Liver (tissue), 8 donors: ENCODE measurements at regions not wholly inside any gene's neighbourhood (a gene's known extent, or its start where the extent isn't known, plus 50 kb on each side); places are given as distances from the start of the nearest gene placed in this dataset.

Source experiments
- DNase-seq: peaks from one replicate; pipeline ENCODE4 v3.0.0-alpha.2; 2017; ENCODE audit warnings: low spot score
- H3K27ac ChIP-seq, 2 donors: one replicate each; pipeline ENCODE4 v1.7.0; 2013; ENCODE audit warnings: inconsistent platforms in 2 of 2, low read length in 2 of 2, control low read depth in 1 of 2, low read depth in 1 of 2, mild to moderate bottlenecking in 1 of 2
- H3K27me3 ChIP-seq, 4 donors: one replicate each; pipeline versions ENCODE4 v1.6.1 to v1.7.0; 2013; ENCODE audit warnings: low read length in 3 of 4, inconsistent platforms in 1 of 4, mild to moderate bottlenecking in 1 of 4, moderate library complexity in 1 of 4; ENCODE audit not compliant: control insufficient read depth in 4 of 4, insufficient read depth in 4 of 4
- H3K36me3 ChIP-seq, 4 donors: one replicate each; pipeline versions ENCODE4 v1.6.1 to v1.7.0; 2013; ENCODE audit warnings: low read length in 3 of 4, mild to moderate bottlenecking in 3 of 4, low read depth in 1 of 4, moderate library complexity in 1 of 4; ENCODE audit not compliant: control insufficient read depth in 4 of 4, insufficient read depth in 3 of 4
- H3K4me1 ChIP-seq, 4 donors: one replicate each; pipeline versions ENCODE4 v1.6.1 to v1.7.0; 2013; ENCODE audit warnings: low read length in 3 of 4, mild to moderate bottlenecking in 3 of 4, moderate library complexity in 1 of 4; ENCODE audit not compliant: control insufficient read depth in 4 of 4, insufficient read depth in 4 of 4
- H3K4me3 ChIP-seq, 3 donors: one replicate each; pipeline versions ENCODE4 v1.6.1 to v1.7.0; 2013; ENCODE audit warnings: low read length in 3 of 3, control low read depth in 1 of 3, low read depth in 1 of 3, mild to moderate bottlenecking in 1 of 3
- H3K9ac ChIP-seq, 2 donors: one replicate each; pipeline ENCODE4 v1.7.0; 2013; ENCODE audit warnings: low read length in 2 of 2, mild to moderate bottlenecking in 2 of 2, moderate library complexity in 2 of 2, control low read depth in 1 of 2, low read depth in 1 of 2
- H3K9me3 ChIP-seq, 4 donors: one replicate each; pipeline versions ENCODE4 v1.6.1 to v1.7.0; 2013; ENCODE audit warnings: low read length in 3 of 4; ENCODE audit not compliant: control insufficient read depth in 4 of 4
- ATF3 ChIP-seq: IDR thresholded peaks from 2 replicates; pipeline ENCODE4 v1.6.1; 2016; ENCODE audit warnings: antibody characterized with exemption
- CTCF ChIP-seq: fragments of 150-350 bp; IDR thresholded peaks from 2 replicates; pipeline ENCODE4 v1.5.1; 2017; ENCODE audit warnings: improper control_type of control experiment, low read depth, low read length; ENCODE audit not compliant: missing input control
- EGR1 ChIP-seq, 2 donors: IDR thresholded peaks; 2 replicates each; pipeline ENCODE4 v1.6.1; 2016 to 2018; ENCODE audit warnings: antibody characterized with exemption in 2 of 2, low read depth in 2 of 2
- FOXA1 ChIP-seq: IDR thresholded peaks from 2 replicates; pipeline ENCODE4 v1.6.1; 2016; ENCODE audit warnings: antibody characterized with exemption
- FOXA2 ChIP-seq: IDR thresholded peaks from 2 replicates; pipeline ENCODE4 v1.6.1; 2016; ENCODE audit warnings: antibody characterized with exemption
- GABPA ChIP-seq, 2 donors: IDR thresholded peaks in 1 of 2; conservative IDR thresholded peaks in 1 of 2; 2 replicates each; pipeline ENCODE4 v1.6.1; 2016; ENCODE audit warnings: antibody characterized with exemption in 2 of 2, mild to moderate bottlenecking in 1 of 2, moderate library complexity in 1 of 2
- HNF4A ChIP-seq, 2 donors: conservative IDR thresholded peaks; 2 replicates each; pipeline ENCODE4 v1.6.1; 2016; ENCODE audit warnings: antibody characterized with exemption in 2 of 2, mild to moderate bottlenecking in 2 of 2
- HNF4G ChIP-seq: IDR thresholded peaks from 2 replicates; pipeline ENCODE4 v1.6.1; 2016; ENCODE audit warnings: antibody characterized with exemption
- JUND ChIP-seq, 2 donors: IDR thresholded peaks; 2 replicates each; pipeline ENCODE4 v1.6.1; 2016; ENCODE audit warnings: antibody characterized with exemption in 2 of 2
- MAX ChIP-seq: IDR thresholded peaks from 2 replicates; pipeline ENCODE4 v1.6.1; 2016; ENCODE audit warnings: antibody characterized with exemption
- NR2F2 ChIP-seq: IDR thresholded peaks from 2 replicates; pipeline ENCODE4 v1.6.1; 2016; ENCODE audit warnings: antibody characterized with exemption
- RAD21 ChIP-seq, 2 donors: IDR thresholded peaks; 2 replicates each; pipeline ENCODE4 v1.6.1; 2016; ENCODE audit warnings: antibody characterized with exemption in 2 of 2, mild to moderate bottlenecking in 2 of 2
- REST ChIP-seq: IDR thresholded peaks from 2 replicates; pipeline ENCODE4 v1.6.1; 2016; ENCODE audit warnings: antibody characterized with exemption, mild to moderate bottlenecking
- RXRA ChIP-seq, 2 donors: IDR thresholded peaks; 2 replicates each; pipeline ENCODE4 v1.6.1; 2017 to 2018; ENCODE audit warnings: antibody characterized with exemption in 2 of 2, mild to moderate bottlenecking in 1 of 2
- SP1 ChIP-seq: IDR thresholded peaks from 2 replicates; pipeline ENCODE4 v1.6.1; 2018; ENCODE audit warnings: antibody characterized with exemption, mild to moderate bottlenecking
- TAF1 ChIP-seq: conservative IDR thresholded peaks from 2 replicates; pipeline ENCODE4 v1.6.1; 2016; ENCODE audit warnings: antibody characterized with exemption, mild to moderate bottlenecking
- YY1 ChIP-seq: IDR thresholded peaks from 2 replicates; pipeline ENCODE4 v1.6.1; 2016; ENCODE audit warnings: antibody characterized with exemption, mild to moderate bottlenecking
- ZBTB33 ChIP-seq: IDR thresholded peaks from 2 replicates; pipeline ENCODE4 v1.6.1; 2016; ENCODE audit warnings: antibody characterized with exemption
- whole genome bisulfite sequencing: extraction: QIAGEN DNeasy Blood & Tissue Kit; methylation state at CpG from one replicate; pipeline ENCODE4 v1.1.7; 2013; 5-methylcytosine and 5-hydroxymethylcytosine counted together
- donor health status: healthy.
- donor health status: healthy.
- donor health status: healthy.
- donor health status: healthy.
- donor health status: healthy.

- TF ChIP-seq YY1: no peak
- TF ChIP-seq REST: no peak
- TF ChIP-seq GABPA (IDR thresholded peaks at IDR 0.05 in 1 of 2, conservative IDR thresholded peaks at IDR 0.05 in 1 of 2): no peak
- TF ChIP-seq MAX: no peak
- no peak for TF ChIP-seq RXRA (IDR thresholded peaks at IDR 0.05)
- TF ChIP-seq SP1: no peak
- TF ChIP-seq TAF1: no peak
- TF ChIP-seq HNF4G: no peak
- Histone ChIP-seq H3K9ac (no peak overlapping the region), H3K27ac (no peak overlapping the region), H3K9me3 (peaks cover 0 to 3% (median 3%) of the 10 kb centered on the region in 4 donors), H3K27me3 (no peaks in the 10 kb centered on the region), H3K4me3 (no peak overlapping the region), H3K4me1 (no peaks in the 10 kb centered on the region), H3K36me3 (no peaks in the 10 kb centered on the region)
- no peak for DNase-seq
- WGBS: 62% methylated on average over 4 of the region's 4 CpGs
Observed at GRCh38 chr4:188300385-188300784, 161.1 kb downstream of the TRIML1 start.

- no peak for DNase-seq
Observed at GRCh38 chr4:188305690-188306089, 166.4 kb downstream of the TRIML1 start.

More at GRCh38 chr4:188305690-188306089, 166.4 kb downstream of the TRIML1 start:
- 78% methylated on average over 2 of the region's 2 CpGs for WGBS
- Histone ChIP-seq H3K27ac (no peak overlapping the region), H3K4me3 (no peak overlapping the region), H3K9ac (no peak overlapping the region), H3K36me3 (no peaks in the 10 kb centered on the region), H3K9me3 (peaks cover 0 to 3% (median 1%) of the 10 kb centered on the region in 4 donors), H3K4me1 (no peaks in the 10 kb centered on the region), H3K27me3 (no peaks in the 10 kb centered on the region)
- no peak for TF ChIP-seq GABPA (IDR thresholded peaks at IDR 0.05 in 1 of 2, conservative IDR thresholded peaks at IDR 0.05 in 1 of 2)
- TF ChIP-seq RXRA (IDR thresholded peaks at IDR 0.05): no peak
- no peak for TF ChIP-seq MAX
- TF ChIP-seq YY1: no peak
- TF ChIP-seq ZBTB33: no peak
- no peak for TF ChIP-seq ATF3
- no peak for TF ChIP-seq EGR1 (IDR thresholded peaks at IDR 0.05; ENCODE audit: low read depth in 2 of 2)
- no peak for TF ChIP-seq TAF1
- no peak for TF ChIP-seq FOXA2
- no peak for TF ChIP-seq RAD21 (IDR thresholded peaks at IDR 0.05)
- no peak for TF ChIP-seq FOXA1
- no peak for TF ChIP-seq SP1
- TF ChIP-seq HNF4A (conservative IDR thresholded peaks at IDR 0.05): no peak
- no peak for TF ChIP-seq NR2F2
- TF ChIP-seq JUND (IDR thresholded peaks at IDR 0.05): no peak
- TF ChIP-seq CTCF: no peak
- TF ChIP-seq HNF4G: no peak
- TF ChIP-seq REST: no peak
